Panc1 (cell line): ENCODE measurements at regions not wholly inside any gene's neighbourhood (a gene's known extent, or its start where the extent isn't known, plus 50 kb on each side); places are given as distances from the start of the nearest gene placed in this dataset.

ENCODE experiments used
- ATAC-seq: fragments of 200-7000 bp; cut with Tn5 transposase; 2 replicates; pipeline ENCODE4 v1.9.1; 2020; ENCODE audit warnings: mild to moderate bottlenecking, moderate library complexity
- BruUV-seq: library from RNA; stranded (reverse); fragments of 400-500 nt; replicated peaks from 2 replicates; lab custom pipeline; 2021; lab: Mats Ljungman, UMichigan
- CTCF ChIA-PET: fragments of 300-600 bp; sonication (Branson Sonifier 250); formaldehyde crosslinking; loops from one replicate; lab custom pipeline; 2022; ENCODE audit warnings: antibody characterized with exemption; lab: Charles Lee
- POLR2A ChIA-PET: fragments of 300-600 bp; sonication (Branson Sonifier 250); formaldehyde crosslinking; loops from one replicate; lab custom pipeline; 2022; ENCODE audit warnings: antibody characterized with exemption; lab: Charles Lee
- DNase-seq: peaks from one replicate; pipeline ENCODE4 v3.0.0-alpha.2; 2010; ENCODE audit warnings: low read depth, low spot score
- H3K27ac ChIP-seq: 2 replicates; pipeline ENCODE4 v1.5.1; 2011; ENCODE audit warnings: mild to moderate bottlenecking, low read length, inconsistent platforms
- H3K27me3 ChIP-seq: fragments of 200-500 bp; sonication (Bioruptor generic); 2 replicates; pipeline ENCODE4 v1.6.0; 2014; ENCODE audit warnings: low read length, inconsistent platforms; ENCODE audit not compliant: control insufficient read depth, insufficient read depth
- H3K36me3 ChIP-seq: fragments of 200-500 bp; sonication (Bioruptor generic); 2 replicates; pipeline ENCODE4 v1.5.1; 2014; ENCODE audit warnings: inconsistent platforms, mild to moderate bottlenecking, low read length, moderate library complexity; ENCODE audit not compliant: control insufficient read depth, insufficient read depth
- H3K4me1 ChIP-seq: 2 replicates; pipeline ENCODE4 v1.5.1; 2011; ENCODE audit warnings: inconsistent platforms, mild to moderate bottlenecking, low read length, moderate library complexity; ENCODE audit not compliant: control insufficient read depth, insufficient read depth
- H3K4me3 ChIP-seq, 2 experiments: 2 replicates each; pipeline ENCODE4 v1.5.1; 2011 to 2012; ENCODE audit warnings: low read depth in 2 of 2, low read length in 2 of 2, mild to moderate bottlenecking in 2 of 2, inconsistent platforms in 1 of 2, moderate library complexity in 1 of 2
- H3K9me3 ChIP-seq: fragments of 200-500 bp; sonication (Bioruptor generic); 2 replicates; pipeline ENCODE4 v1.5.1; 2014; ENCODE audit warnings: low read depth, mild to moderate bottlenecking, inconsistent platforms, low read length, moderate library complexity; ENCODE audit not compliant: control insufficient read depth, insufficient read depth
- POLR2AphosphoS5 ChIP-seq: IDR thresholded peaks from 2 replicates; pipeline ENCODE4 v1.6.1; 2012; ENCODE audit warnings: mild to moderate bottlenecking, low read depth, low read length, moderate library complexity
- REST ChIP-seq, 2 experiments: IDR thresholded peaks; 2 replicates each; pipeline ENCODE4 v1.6.1; 2011 to 2012; ENCODE audit warnings: low read depth in 2 of 2, control low read depth in 1 of 2, low read length in 1 of 2, mild to moderate bottlenecking in 1 of 2, moderate library complexity in 1 of 2; ENCODE audit not compliant: insufficient read depth in 1 of 2
- SIN3A ChIP-seq: IDR thresholded peaks from 2 replicates; pipeline ENCODE4 v1.6.1; 2012; ENCODE audit warnings: low read depth, mild to moderate bottlenecking, low read length, moderate library complexity, borderline replicate concordance; ENCODE audit not compliant: insufficient read depth
- TCF7L2 ChIP-seq: IDR thresholded peaks from 2 replicates; pipeline ENCODE4 v1.6.1; 2011; ENCODE audit warnings: mild to moderate bottlenecking, low read depth, low read length, inconsistent platforms
- in situ Hi-C: cut with HindIII; loops from 2 replicates; pipeline ENCODE4 v1.10.0; 2016; ENCODE audit warnings: low sequenced_read_pairs, low pct_unique_long_range_greater_than_20kb
- intact Hi-C: fragments of 100-400 bp; cut with micrococcal nuclease; formaldehyde crosslinking; loops from one replicate; pipeline ENCODE4 v1.10.0; 2022; ENCODE audit not compliant: unreplicated experiment
- TF ChIP-seq, protein P1 (sequence below): fragments of 450-650 bp; IDR thresholded peaks from 2 replicates; pipeline ENCODE4 v1.5.1; 2017; ENCODE audit warnings: mild to moderate bottlenecking

DNA sequence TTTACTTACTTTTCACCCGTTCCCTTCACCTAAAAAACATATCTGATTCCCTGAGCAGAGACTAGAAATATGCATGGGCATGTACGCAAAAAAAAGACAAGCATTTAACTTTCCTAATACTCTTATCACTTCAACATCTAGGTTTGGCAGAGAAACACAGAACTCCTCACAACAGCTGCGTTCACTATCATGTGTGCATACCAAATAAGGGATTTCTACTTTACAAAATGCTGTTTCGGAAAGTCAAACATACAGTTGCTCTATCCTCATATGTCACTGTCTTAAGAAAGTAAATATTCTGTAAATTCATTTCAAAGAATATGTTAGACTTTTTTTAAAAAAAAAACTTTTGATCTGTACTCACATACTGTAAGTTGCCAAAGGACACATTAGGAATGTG, 65.1 kb upstream of the CBLB start:
- TF ChIP-seq SIN3A = no peak
- TF ChIP-seq POLR2AphosphoS5 = no peak
- TF ChIP-seq, protein P1, sequence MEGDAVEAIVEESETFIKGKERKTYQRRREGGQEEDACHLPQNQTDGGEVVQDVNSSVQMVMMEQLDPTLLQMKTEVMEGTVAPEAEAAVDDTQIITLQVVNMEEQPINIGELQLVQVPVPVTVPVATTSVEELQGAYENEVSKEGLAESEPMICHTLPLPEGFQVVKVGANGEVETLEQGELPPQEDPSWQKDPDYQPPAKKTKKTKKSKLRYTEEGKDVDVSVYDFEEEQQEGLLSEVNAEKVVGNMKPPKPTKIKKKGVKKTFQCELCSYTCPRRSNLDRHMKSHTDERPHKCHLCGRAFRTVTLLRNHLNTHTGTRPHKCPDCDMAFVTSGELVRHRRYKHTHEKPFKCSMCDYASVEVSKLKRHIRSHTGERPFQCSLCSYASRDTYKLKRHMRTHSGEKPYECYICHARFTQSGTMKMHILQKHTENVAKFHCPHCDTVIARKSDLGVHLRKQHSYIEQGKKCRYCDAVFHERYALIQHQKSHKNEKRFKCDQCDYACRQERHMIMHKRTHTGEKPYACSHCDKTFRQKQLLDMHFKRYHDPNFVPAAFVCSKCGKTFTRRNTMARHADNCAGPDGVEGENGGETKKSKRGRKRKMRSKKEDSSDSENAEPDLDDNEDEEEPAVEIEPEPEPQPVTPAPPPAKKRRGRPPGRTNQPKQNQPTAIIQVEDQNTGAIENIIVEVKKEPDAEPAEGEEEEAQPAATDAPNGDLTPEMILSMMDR = no peak
- no peak for TF ChIP-seq TCF7L2
- no peak for TF ChIP-seq REST (IDR thresholded peaks at IDR 0.05; ENCODE audit: insufficient read depth in 1 of 2, low read depth in 2 of 2, low read length in 1 of 2)
- BruUV-seq = no TSS peak
- Histone ChIP-seq H3K9me3 (no peaks in the 10 kb centered on the region), H3K27me3 (no peaks in the 10 kb centered on the region), H3K4me1 (no peaks in the 10 kb centered on the region), H3K36me3 (no peaks in the 10 kb centered on the region), H3K4me3 (no peak overlapping the region), H3K27ac (no peak overlapping the region)
- intact Hi-C loops (no loop called here), in situ Hi-C loops (no loop called here)
- no peak for ATAC-seq
- ChIA-PET POLR2A (no interaction called here), CTCF (no interaction called here)
- DNase-seq = no peak

DNA sequence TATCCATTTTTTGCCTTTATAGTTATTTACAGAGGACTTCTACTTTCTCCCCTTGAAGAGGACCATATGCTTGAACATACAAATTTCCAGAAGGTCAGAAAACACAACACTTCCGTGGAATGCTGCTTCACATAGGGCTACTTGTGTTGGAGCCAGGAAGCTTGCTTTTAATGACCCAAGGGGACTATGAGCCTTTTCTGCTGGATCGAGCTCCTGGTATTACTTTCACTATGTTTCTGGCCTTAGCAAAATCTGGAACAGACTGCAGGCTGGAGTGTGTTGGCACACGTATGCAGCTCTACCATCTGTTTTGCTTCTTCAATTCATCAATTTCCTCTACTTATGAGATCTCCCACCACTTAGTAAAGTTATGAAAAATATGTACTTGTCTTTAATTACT, 69.3 kb upstream of the CBLB start:
- no peak for TF ChIP-seq SIN3A
- no peak for TF ChIP-seq TCF7L2
- TF ChIP-seq, protein P1 = no peak
- no peak for TF ChIP-seq POLR2AphosphoS5
- no peak for TF ChIP-seq REST (IDR thresholded peaks at IDR 0.05; ENCODE audit: insufficient read depth in 1 of 2, low read depth in 2 of 2, low read length in 1 of 2)
- intact Hi-C loops (no loop called here), in situ Hi-C loops (no loop called here)
- ChIA-PET CTCF (no interaction called here), POLR2A (no interaction called here)
- DNase-seq = no peak
- H3K27ac ChIP-seq = no peak overlapping the region
- no peaks in the 10 kb centered on the region for H3K27me3 ChIP-seq
- no peak for ATAC-seq
- no peaks in the 10 kb centered on the region for H3K4me1 ChIP-seq
- H3K9me3 ChIP-seq = no peaks in the 10 kb centered on the region
- H3K36me3 ChIP-seq = no peaks in the 10 kb centered on the region
- no TSS peak for BruUV-seq
- no peak overlapping the region for H3K4me3 ChIP-seq
